ENCODE measurements at regions not wholly inside any gene's neighbourhood (a gene's known extent, or its start where the extent isn't known, plus 50 kb on each side); places are given as distances from the start of the nearest gene placed in this dataset.
"Not testable (repeated sequence)": the region's sequence is repeated elsewhere in the genome, so short reads cannot be mapped to it uniquely, and the experiment has no call there.

DNA sequence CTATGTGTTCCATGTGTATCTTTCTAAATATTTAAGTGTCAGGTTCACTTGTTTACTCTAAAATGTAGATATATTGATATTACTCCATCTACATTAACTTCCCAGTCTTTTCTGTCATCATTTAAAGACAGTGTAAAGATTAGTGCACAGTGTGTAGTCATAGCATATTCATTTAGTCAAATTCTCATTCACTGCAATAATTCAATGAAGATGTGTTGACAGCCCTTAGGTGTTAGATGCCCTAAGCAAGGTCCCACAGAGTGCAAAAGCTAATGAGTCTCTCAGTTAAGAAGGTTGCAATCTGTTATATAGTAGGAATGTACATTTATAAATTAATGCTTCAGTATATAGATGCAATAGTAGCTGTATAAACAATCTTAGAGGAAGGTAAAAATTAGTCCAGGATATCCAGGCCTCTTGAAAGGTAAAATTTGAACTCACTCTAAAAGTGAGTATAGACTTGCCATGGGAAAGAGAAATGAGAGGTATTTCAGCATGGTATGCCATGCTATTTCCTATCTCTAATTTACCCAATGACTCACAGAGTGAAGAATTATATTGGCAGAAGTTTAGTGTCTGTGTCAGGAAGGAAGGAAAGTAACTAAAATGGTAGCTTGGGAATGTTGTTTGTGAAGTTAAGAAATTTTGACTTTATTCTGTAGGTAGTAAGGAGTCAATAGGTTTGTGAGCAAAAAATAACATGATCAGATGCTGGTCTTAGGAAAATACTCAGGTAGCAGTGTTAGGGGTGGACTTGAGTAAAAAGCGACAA lies 969.9 kb upstream of the CITED2 start:
- no peak for DNase-seq

DNA sequence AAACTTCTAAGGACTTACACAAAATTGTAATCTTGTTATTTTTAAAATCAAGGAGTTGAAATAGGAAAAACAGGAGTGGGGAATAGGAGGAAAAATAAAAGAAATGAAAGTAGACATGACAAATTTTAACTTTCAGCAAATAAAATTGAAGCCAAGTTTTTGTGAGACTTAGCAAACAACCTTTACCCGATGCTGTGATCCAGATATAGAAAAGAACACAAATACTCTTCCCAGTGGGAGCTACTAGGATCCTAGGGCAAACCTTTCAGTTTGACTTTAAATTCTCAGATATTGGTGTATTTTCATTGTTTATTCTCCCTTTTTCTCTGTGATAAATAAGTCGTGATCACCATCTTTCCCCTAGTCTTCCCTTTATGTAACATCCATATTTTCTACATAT lies 968.7 kb upstream of the CITED2 start:
- DNase-seq = no peak

DNA sequence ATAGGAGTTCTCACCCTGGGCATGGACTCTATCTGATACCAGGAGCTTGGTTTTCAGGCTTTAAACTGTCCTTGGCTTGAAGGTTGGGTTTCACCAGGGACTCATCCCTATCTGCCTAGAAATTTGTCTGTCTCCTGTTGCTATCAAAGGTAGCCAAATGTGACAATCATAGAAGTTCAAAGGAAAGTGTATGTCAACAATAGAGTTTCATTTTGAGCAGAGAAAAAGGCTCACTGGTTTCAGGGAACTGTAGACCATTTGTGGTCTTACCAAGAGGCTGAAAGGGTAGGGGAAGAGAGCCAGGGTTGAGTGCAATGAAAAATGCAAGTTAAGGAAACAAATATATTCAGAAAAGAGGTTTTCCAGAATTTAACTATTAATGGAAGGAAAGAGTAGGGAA lies 966.8 kb upstream of the CITED2 start:
- DNase-seq = no peak

DNA sequence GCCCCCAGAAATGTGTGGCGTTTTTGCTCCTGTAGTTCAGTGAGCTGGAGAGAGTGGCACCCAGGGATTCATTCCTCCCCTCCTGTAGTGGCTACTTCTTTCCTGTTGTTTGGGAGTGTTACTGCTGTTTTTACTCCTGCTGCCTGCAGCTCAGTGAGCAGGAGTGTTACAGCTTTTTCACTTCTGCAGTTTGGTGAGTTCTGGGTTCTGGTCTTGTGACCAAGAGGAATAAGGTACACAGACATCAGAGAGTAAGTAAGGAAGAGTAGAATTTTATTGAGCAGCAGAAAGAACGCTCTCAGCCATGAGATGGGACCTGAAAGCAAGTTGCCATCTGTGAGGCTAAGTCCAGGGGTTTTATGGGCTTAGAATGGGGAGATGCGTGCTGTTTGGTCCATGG lies 966.3 kb upstream of the CITED2 start:
- no peak for DNase-seq

DNA sequence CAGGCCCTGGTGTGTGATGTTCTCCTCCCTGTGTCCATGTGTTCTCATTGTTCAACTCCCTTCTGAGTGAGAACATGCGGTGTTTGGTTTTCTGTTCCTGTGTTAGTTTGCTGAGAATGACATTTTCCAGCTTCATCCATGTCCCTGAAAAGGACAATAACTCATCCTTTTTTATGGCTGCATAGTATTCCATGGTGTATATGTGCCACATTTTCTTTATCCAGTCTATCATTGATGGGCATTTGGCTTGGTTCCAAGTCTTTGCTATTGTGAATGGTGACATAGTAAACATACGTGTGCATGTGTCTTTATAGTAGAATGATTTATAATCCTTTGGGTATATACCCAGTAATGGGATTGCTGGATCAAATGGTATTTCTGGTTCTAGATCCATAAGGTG lies 964.6 kb upstream of the CITED2 start:
- not testable (repeated sequence) for DNase-seq

DNA sequence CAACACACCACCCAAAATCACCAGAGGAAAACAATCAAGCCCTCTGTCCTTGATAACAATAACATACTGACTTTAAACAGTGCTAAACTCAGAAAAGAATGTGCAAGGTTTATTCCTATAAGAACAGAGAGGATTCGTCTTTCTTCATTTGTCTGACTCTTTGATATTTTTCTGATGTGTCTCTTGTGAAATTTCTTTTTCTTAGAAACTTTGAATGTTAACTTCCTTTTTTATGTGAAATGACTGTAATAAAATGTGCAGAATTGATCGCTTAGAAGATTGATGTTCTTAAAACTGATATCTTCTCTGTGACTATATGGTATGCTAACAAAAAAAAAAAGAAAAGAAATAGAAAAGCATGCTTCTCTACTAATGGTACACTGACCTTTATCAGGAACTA lies 947.4 kb upstream of the CITED2 start:
- no peak for DNase-seq

DNA sequence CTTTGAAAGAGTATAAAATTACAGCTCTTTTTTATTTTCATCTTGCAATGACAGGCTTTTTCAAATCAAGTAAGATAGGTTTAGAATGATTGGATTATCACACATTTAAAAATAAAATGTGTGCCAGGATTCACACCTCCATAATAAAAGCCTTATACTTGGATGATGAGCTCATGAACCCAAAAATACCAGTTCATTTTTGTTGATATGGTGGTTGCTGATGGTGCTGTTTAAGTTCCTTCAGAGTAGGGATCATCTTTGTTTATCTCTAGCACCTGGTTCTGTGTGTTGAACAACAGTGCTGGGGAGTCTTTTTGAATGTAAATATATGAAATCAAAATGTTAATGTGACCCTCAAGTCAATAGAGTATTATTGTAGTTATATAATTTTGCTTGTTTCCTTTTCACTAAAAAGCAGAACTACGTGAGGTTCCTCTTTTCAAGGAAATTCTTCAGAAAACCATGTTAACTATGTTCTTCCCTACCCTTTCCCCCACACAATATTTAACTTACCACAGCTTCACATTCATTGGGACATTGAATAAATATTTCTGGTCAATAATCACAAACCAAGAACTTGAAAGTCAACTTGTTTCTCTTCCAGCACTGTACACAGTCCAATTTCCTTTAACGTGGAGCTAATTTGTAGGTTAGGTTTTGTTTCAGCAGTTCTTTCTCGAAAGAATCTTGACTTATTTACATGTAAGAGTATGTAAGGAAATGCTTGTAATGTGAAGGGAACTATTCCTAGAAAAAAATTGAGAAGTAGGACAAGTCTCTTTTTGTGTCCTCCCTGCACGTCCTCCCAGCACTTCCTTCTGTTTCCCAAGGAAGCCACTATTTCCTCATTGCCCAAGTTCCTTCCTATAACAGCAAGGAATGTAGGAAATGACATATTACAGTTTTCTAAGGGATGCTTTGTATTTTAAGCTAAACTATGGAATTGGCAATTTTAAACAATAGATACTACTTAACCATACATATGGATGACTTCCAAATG lies 945.9 kb upstream of the CITED2 start:
- DNase-seq = no peak

DNA sequence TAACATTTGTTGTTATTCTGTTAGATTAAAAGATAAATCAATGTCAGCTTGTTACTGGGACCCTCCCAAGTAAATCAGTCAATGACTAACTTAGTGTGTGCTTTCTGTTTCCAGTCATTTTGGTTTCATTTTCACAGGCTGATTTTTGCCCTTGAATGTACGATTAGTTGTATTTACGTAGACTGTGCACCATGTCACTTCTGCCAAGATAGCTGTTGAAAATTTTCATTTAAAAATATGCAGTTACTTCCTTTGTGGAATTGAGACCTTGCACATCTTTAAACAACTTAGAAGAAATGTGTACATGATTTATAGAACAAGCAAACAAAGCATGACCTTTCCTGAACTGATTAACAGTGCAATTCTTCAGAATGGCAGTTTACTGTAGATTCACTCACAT lies 944.8 kb upstream of the CITED2 start:
- DNase-seq = no peak

DNA sequence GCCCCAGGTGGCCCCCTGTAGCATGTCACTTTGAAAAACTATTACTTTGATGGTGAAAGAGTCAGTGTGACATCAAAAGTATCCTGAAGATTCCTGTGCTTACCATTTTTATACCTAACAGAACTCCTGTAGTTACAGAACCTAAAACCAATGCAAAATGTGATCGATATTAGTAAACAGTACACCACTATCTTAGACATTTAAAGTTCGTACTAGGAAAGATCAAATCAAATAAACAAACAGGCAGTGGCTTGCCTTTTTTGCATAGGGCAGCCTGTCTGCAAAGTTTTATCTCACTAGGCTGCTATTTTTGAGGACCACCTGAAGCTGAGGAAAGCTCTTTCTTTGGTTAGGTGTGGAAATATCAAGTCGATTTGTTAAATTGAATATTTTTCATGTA lies 944.0 kb upstream of the CITED2 start:
- no peak for DNase-seq

DNA sequence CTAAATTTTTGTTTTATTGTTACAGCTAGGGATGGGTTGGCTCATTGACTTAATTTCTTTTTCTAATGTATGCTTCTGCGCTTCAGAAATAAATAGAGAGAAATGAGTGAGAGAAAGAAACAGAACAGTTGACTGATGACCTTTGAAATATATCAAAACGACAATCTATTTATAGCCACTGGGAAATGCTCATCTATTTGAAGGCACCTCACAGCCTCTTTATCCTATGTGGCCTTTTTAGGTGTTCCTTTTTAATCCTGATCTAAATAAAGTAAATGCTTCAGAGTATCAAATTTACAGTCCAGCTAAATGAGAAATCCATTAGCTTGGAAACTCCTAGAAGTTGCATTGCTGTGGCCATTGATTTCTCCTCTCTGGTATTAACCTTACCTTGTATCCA lies 943.5 kb upstream of the CITED2 start:
- no peak for DNase-seq

DNA sequence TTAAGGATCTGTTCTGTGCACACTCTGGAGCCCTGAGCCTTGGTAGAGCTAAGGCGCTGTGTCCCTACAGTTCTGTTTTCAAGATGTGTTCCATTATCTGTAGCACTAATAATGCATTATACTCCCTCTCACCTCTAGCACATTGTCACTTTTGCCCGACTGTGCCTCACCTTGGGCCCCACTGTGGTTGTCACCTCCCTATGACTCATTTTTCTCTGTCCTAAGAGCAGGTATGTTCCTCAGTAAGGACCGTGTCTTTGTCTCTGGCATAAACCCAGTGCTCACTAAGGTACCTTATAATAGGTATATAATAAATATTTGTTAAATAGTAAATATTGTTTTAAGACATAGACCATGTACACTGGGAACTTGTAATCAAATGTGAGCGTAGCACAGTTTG lies 942.5 kb upstream of the CITED2 start:
- no peak for DNase-seq

DNA sequence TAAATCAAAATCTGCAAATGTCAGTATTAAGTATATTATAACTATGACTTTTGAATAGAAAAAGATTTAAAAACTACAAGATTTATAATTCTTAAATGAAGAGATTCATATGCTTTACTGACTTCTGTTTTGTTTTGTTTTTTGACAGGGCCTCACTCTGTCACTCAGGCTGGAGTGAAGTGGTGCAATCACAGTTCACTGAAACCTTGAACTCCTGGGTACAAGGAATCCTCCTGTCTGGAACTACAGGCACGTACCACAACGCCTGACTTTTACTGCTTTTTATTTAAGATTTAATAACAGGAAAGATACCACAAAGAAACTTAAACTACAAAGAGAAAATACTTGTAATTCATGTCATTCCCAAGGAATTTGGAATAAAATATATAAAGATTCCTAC lies 940.2 kb upstream of the CITED2 start:
- no peak for DNase-seq

DNA sequence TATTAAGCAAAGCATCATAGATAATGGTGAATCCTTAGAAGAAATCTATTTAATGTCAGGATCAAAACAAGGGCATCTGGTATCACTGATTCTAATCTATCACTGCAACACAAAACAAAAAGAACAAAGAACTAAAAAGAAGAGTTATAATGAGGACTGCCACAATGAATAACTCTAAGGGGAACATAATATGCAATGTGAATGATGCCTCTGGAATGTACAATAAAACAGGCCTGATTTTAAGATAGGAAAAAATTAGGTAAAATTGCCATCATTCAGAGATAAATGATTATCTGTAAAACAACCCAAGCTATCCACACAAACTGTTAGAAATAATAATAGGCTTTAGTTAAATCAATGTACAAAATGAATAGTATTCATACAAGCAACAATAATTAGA lies 936.7 kb upstream of the CITED2 start:
- DNase-seq = no peak

DNA sequence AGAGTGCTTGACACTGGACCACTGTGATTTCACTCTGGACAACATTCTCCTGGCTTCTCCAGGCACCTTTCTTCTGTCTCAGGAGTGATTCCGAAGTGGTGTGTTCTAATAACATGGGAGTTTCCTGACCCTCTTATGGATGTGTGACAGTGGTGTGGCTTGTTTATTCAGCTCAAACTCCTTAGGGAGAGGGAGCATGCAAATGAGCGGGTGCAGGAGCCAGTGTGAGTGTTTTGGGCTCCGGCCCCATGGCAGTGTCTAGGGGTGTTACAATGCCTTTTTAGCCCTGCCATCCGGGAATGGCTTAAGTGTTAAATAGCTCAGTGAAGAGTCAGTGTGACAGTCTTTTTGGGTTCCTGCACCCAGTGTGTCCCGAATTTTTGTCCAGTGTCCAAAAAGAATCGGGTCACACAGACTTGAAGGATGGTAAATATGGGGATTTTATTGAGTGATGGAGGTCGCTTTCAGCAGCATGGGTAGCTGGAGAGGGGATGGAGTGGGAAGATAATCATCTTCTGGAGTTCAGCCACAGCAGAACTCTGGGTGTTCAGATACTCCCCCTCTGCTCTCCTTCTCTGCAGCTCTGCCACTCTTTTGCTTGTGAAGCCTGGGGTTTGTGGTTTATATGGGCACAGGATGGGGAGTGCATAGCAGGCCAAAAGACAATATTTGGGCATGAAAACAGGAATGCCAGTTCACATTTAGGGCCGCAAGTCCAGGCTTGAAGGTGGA lies 928.9 kb upstream of the CITED2 start:
- no peak for DNase-seq

DNA sequence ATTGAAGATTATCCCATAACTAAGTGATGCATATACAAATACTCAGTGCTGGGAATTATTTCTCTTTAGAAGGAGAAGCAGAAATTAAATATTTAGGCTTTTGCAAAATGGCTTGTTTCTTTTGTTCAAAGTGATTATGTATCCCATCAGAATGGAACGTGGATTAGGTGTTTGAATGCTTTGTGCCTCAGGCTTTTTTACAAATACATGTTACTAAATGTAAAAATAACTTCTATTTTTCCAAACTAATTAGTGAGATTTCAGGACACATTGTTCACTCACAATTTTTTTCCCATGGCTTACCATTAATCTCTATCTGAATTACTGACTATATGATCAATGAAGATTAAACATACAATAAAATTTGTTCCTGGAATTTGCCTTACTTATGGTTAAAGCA lies 925.9 kb upstream of the CITED2 start:
- no peak for DNase-seq

DNA sequence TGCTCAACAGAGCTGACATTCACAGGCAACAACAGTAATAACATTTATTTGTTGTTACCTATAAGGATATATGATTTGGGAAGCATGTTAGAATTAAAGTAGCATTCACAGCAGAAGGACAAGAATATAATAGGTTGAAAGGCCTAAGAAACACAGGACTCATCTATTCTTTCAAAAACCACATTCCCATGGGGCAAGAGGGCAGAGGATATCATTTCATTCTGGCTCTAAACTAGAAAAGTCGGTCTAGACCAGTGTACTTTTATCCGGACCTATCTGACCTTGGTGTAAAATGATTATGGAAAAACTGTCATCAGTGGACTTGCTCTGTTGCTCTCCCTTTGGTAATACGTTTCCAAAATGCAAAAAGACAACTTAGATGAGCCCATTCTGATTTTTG lies 914.7 kb upstream of the CITED2 start:
- no peak for DNase-seq

DNA sequence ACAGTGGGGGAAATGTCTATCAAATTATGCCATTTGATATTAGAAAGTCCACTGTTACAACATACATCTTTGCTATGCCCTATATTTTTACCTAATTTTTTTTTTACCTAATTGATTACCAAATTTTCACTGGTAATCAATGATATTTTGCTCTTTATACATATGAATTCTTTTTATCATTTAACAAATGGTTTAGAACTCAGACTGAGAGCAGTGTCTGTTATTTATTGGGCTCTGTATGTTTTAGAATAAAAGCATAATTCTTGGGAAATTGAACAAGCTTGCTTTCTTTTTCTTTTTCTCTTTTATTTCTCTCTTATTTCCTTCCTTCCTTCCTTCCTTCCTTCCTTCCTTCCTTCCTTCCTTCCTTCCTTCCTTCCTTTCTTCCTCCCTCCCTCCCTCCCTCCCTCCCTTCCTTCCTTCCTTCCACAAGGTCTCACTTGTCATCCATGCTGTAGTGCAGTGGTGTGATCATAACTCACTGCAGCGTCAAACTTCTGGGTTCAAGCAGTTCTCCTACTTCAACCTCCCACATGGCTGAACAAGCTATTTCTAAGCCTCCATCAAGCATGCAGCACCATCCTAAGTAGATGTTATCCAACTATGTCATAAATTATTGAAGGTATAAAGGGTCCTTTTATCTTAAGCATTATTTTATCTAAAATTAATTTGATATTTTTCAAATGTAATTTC lies 911.7 kb upstream of the CITED2 start:
- DNase-seq = no peak

DNA sequence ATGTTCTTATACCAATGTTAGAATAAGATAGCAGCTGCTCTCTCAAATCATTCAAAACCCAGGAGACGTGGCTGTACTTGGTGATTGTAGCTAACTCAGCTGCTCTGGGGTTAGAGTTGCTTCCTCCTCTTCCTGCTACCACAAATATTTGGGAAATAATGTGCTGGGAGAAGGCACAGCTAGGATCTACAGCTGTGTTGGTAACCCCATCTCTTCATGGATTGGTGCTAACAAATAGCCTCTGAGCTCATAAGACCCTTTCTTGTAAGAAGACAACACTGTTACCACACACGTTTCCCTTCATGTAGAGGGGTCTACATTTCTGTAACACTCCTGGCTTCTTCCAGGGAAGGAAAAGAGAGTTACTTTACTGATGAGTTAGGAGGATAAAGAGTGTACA lies 911.0 kb upstream of the CITED2 start:
- no peak for DNase-seq

DNA sequence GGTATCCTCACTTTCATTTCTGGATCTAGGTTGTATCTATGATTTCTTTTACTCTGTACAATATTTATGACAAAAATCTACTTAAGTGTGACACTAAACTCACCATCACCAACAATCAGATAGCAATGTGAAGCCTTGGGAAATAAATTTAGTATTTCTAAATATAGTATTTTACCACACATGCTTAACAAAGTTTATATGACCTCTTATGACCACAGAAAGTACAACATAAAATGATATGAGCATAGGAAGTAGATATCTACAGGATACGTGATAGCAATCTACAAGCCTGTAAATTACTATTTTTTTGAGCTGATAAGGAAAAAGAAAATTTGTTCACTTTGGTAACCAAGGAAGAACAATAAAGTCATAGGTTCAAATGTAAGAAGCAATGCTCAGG lies 910.4 kb upstream of the CITED2 start:
- DNase-seq = no peak

DNA sequence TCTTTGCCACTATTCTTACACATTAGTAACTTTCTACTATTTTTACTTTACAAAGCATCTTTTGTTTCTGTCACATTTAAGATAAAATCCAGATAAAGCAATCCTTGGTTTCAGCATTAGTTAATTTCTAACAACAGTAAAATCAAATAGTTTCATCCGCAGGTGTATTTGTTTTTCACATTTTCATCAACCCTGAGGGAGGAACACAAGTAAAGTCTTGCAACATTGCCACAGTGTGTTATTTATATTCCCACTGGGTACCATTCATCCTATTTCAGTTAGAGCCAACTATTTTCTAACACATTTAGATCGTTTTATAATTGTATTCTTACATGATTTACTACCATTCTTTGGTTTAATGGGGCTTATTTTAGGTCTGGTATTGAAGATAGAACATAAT lies 908.7 kb upstream of the CITED2 start:
- DNase-seq = no peak

DNA sequence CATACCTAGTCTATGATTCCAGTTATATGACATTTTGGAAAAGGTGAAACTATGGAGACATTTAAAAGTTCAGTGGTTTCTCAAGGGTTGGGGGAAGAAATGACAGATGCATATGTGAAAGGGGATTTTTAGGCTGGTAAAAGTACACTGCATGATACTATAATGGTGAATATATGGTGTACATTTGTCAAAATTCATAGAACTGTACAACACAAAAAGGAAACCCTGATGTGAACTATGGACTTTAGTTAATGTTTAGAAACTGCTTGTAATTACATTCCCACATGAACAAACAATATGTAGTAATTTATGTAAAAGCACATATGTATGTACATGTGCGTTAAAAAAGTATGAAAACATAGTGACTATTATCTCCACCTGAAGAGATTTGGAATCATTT lies 907.3 kb upstream of the CITED2 start:
- DNase-seq = no peak

DNA sequence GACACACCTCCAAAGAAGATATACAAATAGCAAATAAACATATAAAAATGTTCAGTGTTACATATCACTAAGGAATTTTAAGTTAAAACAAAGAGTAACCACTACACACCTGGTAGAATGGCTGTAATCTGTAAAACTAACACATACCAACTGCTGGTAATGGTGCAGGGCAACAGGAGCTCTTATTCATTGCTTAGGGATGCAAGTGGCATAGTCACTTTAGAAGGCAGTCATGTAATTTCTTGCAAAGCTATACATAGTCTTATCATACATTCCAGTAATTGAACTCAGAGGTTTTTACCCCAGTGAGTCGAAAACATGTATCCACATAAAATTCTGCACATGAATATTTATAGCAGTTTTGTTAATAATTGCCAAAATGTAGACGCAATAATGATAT lies 906.8 kb upstream of the CITED2 start:
- DNase-seq = no peak

DNA sequence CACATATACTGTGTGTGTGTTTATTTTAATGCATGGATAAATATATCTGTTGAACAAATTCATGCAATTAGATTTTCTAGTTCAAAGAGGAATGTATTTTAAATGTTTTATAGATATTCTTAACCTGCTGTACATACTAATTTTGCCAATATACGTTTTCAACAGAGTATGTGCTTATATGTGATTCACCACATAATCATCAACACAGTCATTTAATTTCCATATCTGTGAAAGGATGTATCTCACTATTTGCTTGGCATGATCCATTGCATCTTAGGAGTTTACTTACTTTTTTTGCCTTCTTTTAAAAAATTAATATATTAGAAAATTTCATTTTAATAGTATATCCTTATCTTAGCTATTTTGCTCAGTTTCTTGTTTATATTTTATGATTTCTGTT lies 902.3 kb upstream of the CITED2 start:
- no peak for DNase-seq
